GM12892 (cell line): ENCODE measurements at regions not wholly inside any gene's neighbourhood (a gene's known extent, or its start where the extent isn't known, plus 50 kb on each side); places are given as distances from the start of the nearest gene placed in this dataset.

Experiments
- POLR2A ChIP-seq: IDR thresholded peaks from 2 replicates; pipeline ENCODE4 v1.6.1; 2011; ENCODE audit warnings: low read depth, low read length, control low read depth
- POLR2AphosphoS5 ChIP-seq: IDR thresholded peaks from 2 replicates; pipeline ENCODE4 v1.6.1; 2011; ENCODE audit warnings: low read depth, low read length, control low read depth
- TAF1 ChIP-seq: IDR thresholded peaks from 2 replicates; pipeline ENCODE4 v1.6.1; 2011; ENCODE audit warnings: low read depth, mild to moderate bottlenecking, control low read depth, low read length, borderline replicate concordance

- TF ChIP-seq POLR2A (no peak), TAF1 (no peak), POLR2AphosphoS5 (no peak)
These were observed 61.8 kb upstream of the SMAD3 start for GRCh38 chr15:67003586-67003985.
